ENCODE measurements at regions not wholly inside any gene's neighbourhood (a gene's known extent, or its start where the extent isn't known, plus 50 kb on each side); places are given as distances from the start of the nearest gene placed in this dataset.

DNA sequence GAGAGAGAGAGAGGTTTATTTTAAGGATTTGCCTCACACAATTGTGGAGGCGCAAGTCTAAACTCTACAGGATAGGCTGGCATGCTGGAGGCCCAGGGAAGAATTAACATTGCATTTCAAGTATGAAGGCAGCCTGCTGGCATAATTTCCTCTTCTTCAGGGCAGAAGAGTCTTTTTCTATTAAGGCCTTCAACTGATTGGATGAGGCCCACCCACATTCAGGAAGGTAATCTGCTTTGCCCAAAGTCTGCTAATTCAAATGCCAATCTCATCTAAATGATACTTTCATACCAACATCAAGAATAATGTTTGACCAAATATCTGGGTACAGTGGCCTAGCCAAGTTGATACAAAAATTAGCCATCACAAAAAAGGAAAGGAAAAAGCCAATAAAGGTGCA is 258.1 kb upstream of the MDFIC2 start:
- TF ChIP-seq, protein P1, sequence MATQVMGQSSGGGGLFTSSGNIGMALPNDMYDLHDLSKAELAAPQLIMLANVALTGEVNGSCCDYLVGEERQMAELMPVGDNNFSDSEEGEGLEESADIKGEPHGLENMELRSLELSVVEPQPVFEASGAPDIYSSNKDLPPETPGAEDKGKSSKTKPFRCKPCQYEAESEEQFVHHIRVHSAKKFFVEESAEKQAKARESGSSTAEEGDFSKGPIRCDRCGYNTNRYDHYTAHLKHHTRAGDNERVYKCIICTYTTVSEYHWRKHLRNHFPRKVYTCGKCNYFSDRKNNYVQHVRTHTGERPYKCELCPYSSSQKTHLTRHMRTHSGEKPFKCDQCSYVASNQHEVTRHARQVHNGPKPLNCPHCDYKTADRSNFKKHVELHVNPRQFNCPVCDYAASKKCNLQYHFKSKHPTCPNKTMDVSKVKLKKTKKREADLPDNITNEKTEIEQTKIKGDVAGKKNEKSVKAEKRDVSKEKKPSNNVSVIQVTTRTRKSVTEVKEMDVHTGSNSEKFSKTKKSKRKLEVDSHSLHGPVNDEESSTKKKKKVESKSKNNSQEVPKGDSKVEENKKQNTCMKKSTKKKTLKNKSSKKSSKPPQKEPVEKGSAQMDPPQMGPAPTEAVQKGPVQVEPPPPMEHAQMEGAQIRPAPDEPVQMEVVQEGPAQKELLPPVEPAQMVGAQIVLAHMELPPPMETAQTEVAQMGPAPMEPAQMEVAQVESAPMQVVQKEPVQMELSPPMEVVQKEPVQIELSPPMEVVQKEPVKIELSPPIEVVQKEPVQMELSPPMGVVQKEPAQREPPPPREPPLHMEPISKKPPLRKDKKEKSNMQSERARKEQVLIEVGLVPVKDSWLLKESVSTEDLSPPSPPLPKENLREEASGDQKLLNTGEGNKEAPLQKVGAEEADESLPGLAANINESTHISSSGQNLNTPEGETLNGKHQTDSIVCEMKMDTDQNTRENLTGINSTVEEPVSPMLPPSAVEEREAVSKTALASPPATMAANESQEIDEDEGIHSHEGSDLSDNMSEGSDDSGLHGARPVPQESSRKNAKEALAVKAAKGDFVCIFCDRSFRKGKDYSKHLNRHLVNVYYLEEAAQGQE (IDR thresholded peaks at IDR 0.05): no peak
- no peak for TF ChIP-seq GABPA (IDR thresholded peaks at IDR 0.05 in 1 of 2, conservative IDR thresholded peaks at IDR 0.05 in 1 of 2)
- TF ChIP-seq, protein P2, sequence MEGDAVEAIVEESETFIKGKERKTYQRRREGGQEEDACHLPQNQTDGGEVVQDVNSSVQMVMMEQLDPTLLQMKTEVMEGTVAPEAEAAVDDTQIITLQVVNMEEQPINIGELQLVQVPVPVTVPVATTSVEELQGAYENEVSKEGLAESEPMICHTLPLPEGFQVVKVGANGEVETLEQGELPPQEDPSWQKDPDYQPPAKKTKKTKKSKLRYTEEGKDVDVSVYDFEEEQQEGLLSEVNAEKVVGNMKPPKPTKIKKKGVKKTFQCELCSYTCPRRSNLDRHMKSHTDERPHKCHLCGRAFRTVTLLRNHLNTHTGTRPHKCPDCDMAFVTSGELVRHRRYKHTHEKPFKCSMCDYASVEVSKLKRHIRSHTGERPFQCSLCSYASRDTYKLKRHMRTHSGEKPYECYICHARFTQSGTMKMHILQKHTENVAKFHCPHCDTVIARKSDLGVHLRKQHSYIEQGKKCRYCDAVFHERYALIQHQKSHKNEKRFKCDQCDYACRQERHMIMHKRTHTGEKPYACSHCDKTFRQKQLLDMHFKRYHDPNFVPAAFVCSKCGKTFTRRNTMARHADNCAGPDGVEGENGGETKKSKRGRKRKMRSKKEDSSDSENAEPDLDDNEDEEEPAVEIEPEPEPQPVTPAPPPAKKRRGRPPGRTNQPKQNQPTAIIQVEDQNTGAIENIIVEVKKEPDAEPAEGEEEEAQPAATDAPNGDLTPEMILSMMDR (IDR thresholded peaks at IDR 0.05; ENCODE audit: low read depth, low read length, missing input control): no peak

Data from liver (tissue), 3 donors.